Natural killer cell (primary cell): ENCODE measurements at regions not wholly inside any gene's neighbourhood (a gene's known extent, or its start where the extent isn't known, plus 50 kb on each side); places are given as distances from the start of the nearest gene placed in this dataset.
A peak's percentile ranks its signal among the peaks of the same experiment; 100 is the strongest.

Source experiments
- ATAC-seq, 3 donors: fragments of 150-1000 bp in 2 of 3; fragments of 200-7000 bp in 1 of 3; cut with Tn5 transposase; 1 replicate in 1 of 3; 2 replicates in 2 of 3; pipeline ENCODE4 v1.10.0; 2021; ENCODE audit warnings: mild to moderate bottlenecking in 2 of 3, moderate library complexity in 2 of 3
- DNase-seq, 2 donors: peaks; one replicate each; pipeline versions ENCODE4 v3.0.0 to v3.0.0-alpha.2; 2013 to 2021; ENCODE audit warnings: mixed read lengths in 1 of 2
- H3K27ac ChIP-seq: one replicate; pipeline ENCODE4 v1.5.1; 2013; ENCODE audit warnings: mild to moderate bottlenecking, low read length
- H3K27me3 ChIP-seq: one replicate; pipeline ENCODE4 v1.6.1; 2013; ENCODE audit warnings: low read length; ENCODE audit not compliant: control insufficient read depth, insufficient read depth
- H3K36me3 ChIP-seq: one replicate; pipeline ENCODE4 v1.6.1; 2013; ENCODE audit warnings: low read length; ENCODE audit not compliant: control insufficient read depth, insufficient read depth
- H3K4me1 ChIP-seq: one replicate; pipeline ENCODE4 v1.6.1; 2013; ENCODE audit warnings: low read length; ENCODE audit not compliant: control insufficient read depth, insufficient read depth
- H3K4me3 ChIP-seq: one replicate; pipeline ENCODE4 v1.5.1; 2013; ENCODE audit warnings: low read length
- H3K9me3 ChIP-seq: one replicate; pipeline ENCODE4 v1.6.1; 2013; ENCODE audit warnings: low read length; ENCODE audit not compliant: control insufficient read depth, insufficient read depth
- H3K27ac Mint-ChIP-seq, 2 donors: one replicate each; pipeline ENCODE4 v1.8.0; 2022; ENCODE audit warnings: mild to moderate bottlenecking in 2 of 2, mixed read lengths in 2 of 2, moderate library complexity in 1 of 2
- H3K27me3 Mint-ChIP-seq, 2 donors: one replicate each; pipeline ENCODE4 v1.8.0; 2022; ENCODE audit warnings: low read depth in 2 of 2, mixed read lengths in 2 of 2
- H3K36me3 Mint-ChIP-seq: one replicate; pipeline ENCODE4 v1.8.0; 2022; ENCODE audit warnings: mixed read lengths
- H3K4me1 Mint-ChIP-seq, 2 donors: one replicate each; pipeline ENCODE4 v1.8.0; 2022; ENCODE audit warnings: mixed read lengths in 2 of 2
- H3K4me3 Mint-ChIP-seq: one replicate; pipeline ENCODE4 v1.8.0; 2022; ENCODE audit warnings: mild to moderate bottlenecking, moderate library complexity, mixed read lengths
- H3K9me3 Mint-ChIP-seq, 2 donors: one replicate each; pipeline ENCODE4 v1.8.0; 2022; ENCODE audit warnings: mixed read lengths in 2 of 2
- WGBS: methylation state at CpG from one replicate; pipeline ENCODE4 v1.1.7; 2013; ENCODE audit warnings: missing lambda C conversion rate; ENCODE audit not compliant: insufficient coverage; 5-methylcytosine and 5-hydroxymethylcytosine counted together
- intact Hi-C: fragments of 100-400 bp; cut with micrococcal nuclease; formaldehyde crosslinking; loops from one replicate; pipeline ENCODE4 v1.14.2; 2022
- TF ChIP-seq, protein P1 (sequence below): fragments of 200-600 bp; IDR thresholded peaks from one replicate; pipeline ENCODE4 v1.8.0; 2022; ENCODE audit warnings: antibody characterized with exemption

GRCh38 chr13:65936249-65936648 lies 1293.9 kb downstream of the PCDH9 start:
- no peak overlapping the region for H3K27ac ChIP-seq
- H3K27me3 ChIP-seq, result no peaks in the 10 kb centered on the region
- DNase-seq (no peak), ATAC-seq (no peak)
- H3K36me3 ChIP-seq, result no peaks in the 10 kb centered on the region
- Mint-ChIP-seq H3K27ac (no peak overlapping the region), H3K4me1 (peaks cover 12 to 20% of the 10 kb centered on the region in 2 donors), H3K4me3 (no peak overlapping the region), H3K9me3 (no peaks in the 10 kb centered on the region), H3K27me3 (peaks cover 0 to 3% of the 10 kb centered on the region in 2 donors), H3K36me3 (no peaks in the 10 kb centered on the region)
- intact Hi-C loops, result no loop called here
- no peaks in the 10 kb centered on the region for H3K4me1 ChIP-seq
- H3K4me3 ChIP-seq, result no peak overlapping the region
- no peaks in the 10 kb centered on the region for H3K9me3 ChIP-seq
- 100% methylated on average over 1 of the region's 2 CpGs for WGBS
- TF ChIP-seq, protein P1, sequence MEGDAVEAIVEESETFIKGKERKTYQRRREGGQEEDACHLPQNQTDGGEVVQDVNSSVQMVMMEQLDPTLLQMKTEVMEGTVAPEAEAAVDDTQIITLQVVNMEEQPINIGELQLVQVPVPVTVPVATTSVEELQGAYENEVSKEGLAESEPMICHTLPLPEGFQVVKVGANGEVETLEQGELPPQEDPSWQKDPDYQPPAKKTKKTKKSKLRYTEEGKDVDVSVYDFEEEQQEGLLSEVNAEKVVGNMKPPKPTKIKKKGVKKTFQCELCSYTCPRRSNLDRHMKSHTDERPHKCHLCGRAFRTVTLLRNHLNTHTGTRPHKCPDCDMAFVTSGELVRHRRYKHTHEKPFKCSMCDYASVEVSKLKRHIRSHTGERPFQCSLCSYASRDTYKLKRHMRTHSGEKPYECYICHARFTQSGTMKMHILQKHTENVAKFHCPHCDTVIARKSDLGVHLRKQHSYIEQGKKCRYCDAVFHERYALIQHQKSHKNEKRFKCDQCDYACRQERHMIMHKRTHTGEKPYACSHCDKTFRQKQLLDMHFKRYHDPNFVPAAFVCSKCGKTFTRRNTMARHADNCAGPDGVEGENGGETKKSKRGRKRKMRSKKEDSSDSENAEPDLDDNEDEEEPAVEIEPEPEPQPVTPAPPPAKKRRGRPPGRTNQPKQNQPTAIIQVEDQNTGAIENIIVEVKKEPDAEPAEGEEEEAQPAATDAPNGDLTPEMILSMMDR, result no peak

- ATAC-seq (peak; percentile 73 to 80 (median 76)), DNase-seq (no peak)
- Histone ChIP-seq H3K9me3 (no peaks in the 10 kb centered on the region), H3K27me3 (no peaks in the 10 kb centered on the region), H3K4me3 (no peak overlapping the region), H3K36me3 (no peaks in the 10 kb centered on the region), H3K4me1 (no peaks in the 10 kb centered on the region), H3K27ac (no peak overlapping the region)
- intact Hi-C loops, result no loop called here
- H3K9me3 Mint-ChIP-seq, result no peaks in the 10 kb centered on the region
- H3K4me1 Mint-ChIP-seq, result peaks cover 12 to 20% of the 10 kb centered on the region in 2 donors
- peaks cover 0 to 3% of the 10 kb centered on the region in 2 donors for H3K27me3 Mint-ChIP-seq
- peak overlapping the region; percentile 74 for H3K4me3 Mint-ChIP-seq
- TF ChIP-seq, protein P1, result no peak
- WGBS, result 50% methylated on average over 3 of the region's 4 CpGs
- peak overlapping the region; percentile 55 to 69 for H3K27ac Mint-ChIP-seq
- no peaks in the 10 kb centered on the region for H3K36me3 Mint-ChIP-seq
Observed at GRCh38 chr13:65932587-65933239, 1297.4 kb downstream of the PCDH9 start.

DNA sequence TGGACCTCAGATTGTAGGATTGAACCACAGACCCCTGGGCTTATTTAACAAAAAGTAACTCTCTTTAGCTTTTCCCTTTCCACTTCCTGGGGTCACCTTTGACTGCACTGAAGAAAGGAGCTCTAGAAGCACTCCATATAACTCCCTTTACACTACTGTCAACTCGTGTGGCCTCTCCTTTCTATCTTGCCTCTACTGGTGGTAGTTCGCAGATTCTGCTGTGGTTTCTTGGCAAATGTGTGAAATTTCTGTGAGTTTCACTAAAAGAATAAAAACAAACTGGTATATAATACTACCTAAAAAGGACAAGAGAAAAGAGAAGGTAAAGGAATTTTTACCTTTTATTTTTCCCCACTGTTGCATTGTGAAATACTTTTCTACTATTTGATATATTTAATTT lies 1298.1 kb downstream of the PCDH9 start:
- peak; percentile 58 to 76 (median 64) for ATAC-seq
- Mint-ChIP-seq H3K36me3 (no peaks in the 10 kb centered on the region), H3K27ac (peak overlapping the region; percentile 55 to 69), H3K4me3 (peak overlapping the region; percentile 51), H3K27me3 (peaks cover 0 to 3% of the 10 kb centered on the region in 2 donors), H3K9me3 (no peaks in the 10 kb centered on the region), H3K4me1 (peaks cover 12 to 22% of the 10 kb centered on the region in 2 donors)
- Histone ChIP-seq H3K9me3 (no peaks in the 10 kb centered on the region), H3K27ac (no peak overlapping the region), H3K4me1 (no peaks in the 10 kb centered on the region), H3K36me3 (no peaks in the 10 kb centered on the region), H3K4me3 (no peak overlapping the region), H3K27me3 (no peaks in the 10 kb centered on the region)
- intact Hi-C loops, result no loop called here
- WGBS, result 0% methylated on average over 1 of the region's 2 CpGs
- TF ChIP-seq, protein P1, result no peak
- no peak for DNase-seq

- no peaks in the 10 kb centered on the region for H3K9me3 ChIP-seq
- H3K4me3 ChIP-seq, result no peak overlapping the region
- Mint-ChIP-seq H3K4me3 (no peak overlapping the region), H3K4me1 (peaks cover 12 to 25% of the 10 kb centered on the region in 2 donors), H3K36me3 (no peaks in the 10 kb centered on the region), H3K27me3 (no peaks in the 10 kb centered on the region), H3K9me3 (no peaks in the 10 kb centered on the region), H3K27ac (no peak overlapping the region)
- H3K4me1 ChIP-seq, result no peaks in the 10 kb centered on the region
- ATAC-seq (no peak), DNase-seq (no peak)
- no peak overlapping the region for H3K27ac ChIP-seq
- H3K27me3 ChIP-seq, result no peaks in the 10 kb centered on the region
- H3K36me3 ChIP-seq, result no peaks in the 10 kb centered on the region
- intact Hi-C loops, result loop anchor here (5.0 kb wide), 1 partner anchor 1303 kb away; the partner anchor contains the start of gene PCDH9
- TF ChIP-seq, protein P1, result no peak
- WGBS, result 83% methylated on average over 2 of the region's 3 CpGs
Observed at GRCh38 chr13:65929436-65929835, 1300.7 kb downstream of the PCDH9 start.
